ENCODE measurements at regions not wholly inside any gene's neighbourhood (a gene's known extent, or its start where the extent isn't known, plus 50 kb on each side); places are given as distances from the start of the nearest gene placed in this dataset.

DNA sequence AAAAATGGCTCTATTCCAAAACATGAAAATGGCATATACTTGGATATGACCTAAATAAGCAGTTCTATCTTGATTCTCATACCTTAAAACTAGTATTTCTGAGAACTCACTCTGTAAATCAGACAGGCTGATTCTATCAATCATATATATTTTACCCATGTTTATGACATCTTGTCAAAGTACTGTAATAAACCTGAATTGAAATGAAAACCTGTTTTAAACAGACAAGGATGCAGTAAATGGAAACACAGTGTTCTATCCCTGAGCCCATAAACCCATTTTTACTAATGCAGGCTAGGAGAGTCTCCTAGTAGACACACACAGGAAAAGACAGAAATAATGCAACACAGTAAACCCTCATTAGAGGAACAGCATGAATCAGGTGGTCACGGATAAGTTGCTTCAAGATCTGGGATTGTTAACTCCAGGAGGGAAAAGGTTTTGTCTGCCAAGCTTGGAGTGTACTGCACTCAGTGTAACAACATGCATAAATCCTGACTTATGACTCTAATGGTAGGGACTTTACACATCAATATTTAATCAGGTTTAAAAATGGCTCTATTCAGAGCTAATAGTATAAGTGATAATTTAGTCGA, 93.6 kb upstream of the CPNE8 start:
- no peak for ATAC-seq
- intact Hi-C loops (cut with DNase I): no loop called here
- DNase-seq: no peak
- Histone ChIP-seq H3K4me1 (no peaks in the 10 kb centered on the region), H3K4me3 (no peak overlapping the region), H3K36me3 (no peaks in the 10 kb centered on the region), H3K27me3 (no peaks in the 10 kb centered on the region), H3K27ac (no peak overlapping the region), H3K9me3 (no peaks in the 10 kb centered on the region)
- TF ChIP-seq, protein P1, sequence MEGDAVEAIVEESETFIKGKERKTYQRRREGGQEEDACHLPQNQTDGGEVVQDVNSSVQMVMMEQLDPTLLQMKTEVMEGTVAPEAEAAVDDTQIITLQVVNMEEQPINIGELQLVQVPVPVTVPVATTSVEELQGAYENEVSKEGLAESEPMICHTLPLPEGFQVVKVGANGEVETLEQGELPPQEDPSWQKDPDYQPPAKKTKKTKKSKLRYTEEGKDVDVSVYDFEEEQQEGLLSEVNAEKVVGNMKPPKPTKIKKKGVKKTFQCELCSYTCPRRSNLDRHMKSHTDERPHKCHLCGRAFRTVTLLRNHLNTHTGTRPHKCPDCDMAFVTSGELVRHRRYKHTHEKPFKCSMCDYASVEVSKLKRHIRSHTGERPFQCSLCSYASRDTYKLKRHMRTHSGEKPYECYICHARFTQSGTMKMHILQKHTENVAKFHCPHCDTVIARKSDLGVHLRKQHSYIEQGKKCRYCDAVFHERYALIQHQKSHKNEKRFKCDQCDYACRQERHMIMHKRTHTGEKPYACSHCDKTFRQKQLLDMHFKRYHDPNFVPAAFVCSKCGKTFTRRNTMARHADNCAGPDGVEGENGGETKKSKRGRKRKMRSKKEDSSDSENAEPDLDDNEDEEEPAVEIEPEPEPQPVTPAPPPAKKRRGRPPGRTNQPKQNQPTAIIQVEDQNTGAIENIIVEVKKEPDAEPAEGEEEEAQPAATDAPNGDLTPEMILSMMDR (IDR thresholded peaks at IDR 0.05): no peak

DNA sequence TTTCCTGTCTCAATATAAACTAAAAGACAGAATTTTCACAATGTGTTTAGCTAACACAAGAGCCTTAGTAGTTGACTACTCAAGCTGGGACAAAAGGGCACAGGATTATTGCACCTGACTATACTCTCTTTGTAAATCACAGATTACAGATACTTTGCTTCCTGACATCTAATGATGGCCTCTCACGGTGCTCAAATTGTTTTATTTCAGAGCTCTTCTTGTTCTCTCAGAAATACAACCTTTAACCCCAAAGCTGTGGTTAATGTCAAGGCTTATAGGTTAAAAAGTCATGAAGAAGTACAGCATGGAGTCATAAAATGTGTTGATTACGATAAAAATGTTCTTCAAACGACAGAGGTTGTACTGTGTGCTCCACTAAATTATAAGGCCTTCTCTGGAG, 89.9 kb upstream of the CPNE8 start:
- DNase-seq (no peak), ATAC-seq (no peak)
- H3K27ac ChIP-seq: no peak overlapping the region
- H3K27me3 ChIP-seq: no peaks in the 10 kb centered on the region
- TF ChIP-seq, protein P1 (IDR thresholded peaks at IDR 0.05): no peak
- no peaks in the 10 kb centered on the region for H3K36me3 ChIP-seq
- intact Hi-C loops (cut with DNase I): no loop called here
- H3K9me3 ChIP-seq: no peaks in the 10 kb centered on the region
- no peaks in the 10 kb centered on the region for H3K4me1 ChIP-seq
- no peak overlapping the region for H3K4me3 ChIP-seq

DNA sequence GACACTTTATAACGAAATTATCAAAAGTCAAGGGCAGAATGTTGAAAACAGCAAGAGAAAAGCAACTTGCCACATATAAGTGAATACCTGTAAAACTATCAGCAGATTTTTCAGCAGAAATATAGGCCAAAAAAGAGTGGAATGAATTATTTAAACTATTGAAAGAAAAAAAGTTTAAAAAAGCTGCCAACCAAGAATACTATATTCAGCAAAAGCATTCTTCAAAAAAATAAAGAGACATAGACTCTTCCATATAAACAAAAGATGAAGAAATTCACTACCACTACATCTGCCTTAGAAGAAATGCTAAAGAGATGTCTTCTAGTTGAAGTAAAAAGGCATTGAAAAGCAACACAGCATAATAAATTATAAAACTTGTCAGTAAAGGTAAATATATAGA, 80.6 kb upstream of the CPNE8 start:
- Histone ChIP-seq H3K27ac (no peak overlapping the region), H3K27me3 (no peaks in the 10 kb centered on the region), H3K9me3 (peaks cover 10% of the 10 kb centered on the region), H3K4me1 (no peaks in the 10 kb centered on the region), H3K36me3 (no peaks in the 10 kb centered on the region), H3K4me3 (no peak overlapping the region)
- TF ChIP-seq, protein P1 (IDR thresholded peaks at IDR 0.05): no peak
- DNase-seq (no peak), ATAC-seq (no peak)
- intact Hi-C loops (cut with DNase I): no loop called here

DNA sequence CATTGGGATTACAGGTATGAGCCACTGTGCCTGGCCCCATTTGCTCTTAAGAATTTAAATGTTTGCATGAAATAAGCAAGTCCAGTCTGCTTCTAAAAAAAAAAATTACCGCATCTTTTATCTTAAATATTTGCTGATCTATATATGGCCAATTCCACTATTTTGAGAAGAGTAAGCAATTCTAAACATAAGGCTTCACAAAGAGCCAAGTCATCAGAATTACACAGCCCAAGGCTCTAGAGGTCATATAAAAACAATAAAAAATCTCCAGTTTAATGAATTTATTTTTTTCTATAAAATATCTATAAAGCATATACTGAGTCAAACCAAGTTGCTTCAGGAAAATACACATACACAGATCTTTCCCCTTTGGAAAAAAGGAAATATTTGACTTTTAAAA, 79.0 kb upstream of the CPNE8 start:
- Histone ChIP-seq H3K4me1 (no peaks in the 10 kb centered on the region), H3K27me3 (no peaks in the 10 kb centered on the region), H3K27ac (no peak overlapping the region), H3K4me3 (no peak overlapping the region), H3K36me3 (no peaks in the 10 kb centered on the region), H3K9me3 (peaks cover 10% of the 10 kb centered on the region)
- no peak for DNase-seq
- ATAC-seq: no peak
- intact Hi-C loops (cut with DNase I): no loop called here
- TF ChIP-seq, protein P1 (IDR thresholded peaks at IDR 0.05): no peak

DNA sequence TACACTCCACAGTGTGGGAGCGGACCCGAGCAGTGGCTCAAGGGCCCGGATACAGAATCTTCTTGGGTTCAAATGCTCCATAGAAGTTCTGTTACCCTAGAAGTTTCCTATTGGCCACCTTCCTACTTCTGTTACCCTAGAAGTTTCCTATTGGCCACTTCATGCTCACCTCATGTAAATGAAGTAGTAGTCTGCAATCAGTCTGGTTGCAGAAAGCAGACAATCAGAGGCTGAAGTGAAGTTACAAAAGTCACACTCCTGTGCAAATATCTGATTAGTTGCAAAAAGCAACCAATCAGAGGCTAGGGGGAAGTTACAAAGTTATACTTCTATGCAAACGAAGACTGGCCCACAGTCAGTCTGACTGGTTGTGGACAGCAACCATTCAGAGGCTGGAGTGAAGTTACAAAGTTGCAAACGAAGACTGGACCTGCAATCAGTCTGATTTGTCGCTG, 77.8 kb upstream of the CPNE8 start:
- Histone ChIP-seq H3K27me3 (no peaks in the 10 kb centered on the region), H3K4me1 (no peaks in the 10 kb centered on the region), H3K36me3 (no peaks in the 10 kb centered on the region), H3K4me3 (no peak overlapping the region), H3K9me3 (peaks cover 10% of the 10 kb centered on the region), H3K27ac (no peak overlapping the region)
- TF ChIP-seq, protein P1 (IDR thresholded peaks at IDR 0.05): no peak
- ATAC-seq: no peak
- intact Hi-C loops (cut with DNase I): no loop called here
- DNase-seq: no peak

DNA sequence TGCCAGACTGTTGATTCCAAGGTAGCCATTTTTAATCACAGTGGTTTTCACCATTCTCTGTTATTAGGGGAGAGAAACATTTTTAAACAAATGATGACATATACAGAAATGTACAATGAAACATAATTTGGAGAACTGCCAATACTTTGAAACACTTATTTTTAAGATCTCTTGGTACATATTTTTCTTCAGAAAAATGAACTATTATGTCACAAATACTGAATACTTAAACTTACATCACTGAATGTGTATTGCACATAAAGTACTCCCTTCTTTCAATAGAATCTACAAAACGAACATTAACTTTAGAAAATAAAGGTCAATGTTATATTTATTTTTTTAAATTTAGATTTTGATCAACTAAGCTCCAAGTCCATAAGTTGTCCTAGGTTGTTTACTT, 71.7 kb upstream of the CPNE8 start:
- ATAC-seq (no peak), DNase-seq (no peak)
- TF ChIP-seq, protein P1 (IDR thresholded peaks at IDR 0.05): no peak
- H3K4me1 ChIP-seq: no peaks in the 10 kb centered on the region
- no peaks in the 10 kb centered on the region for H3K36me3 ChIP-seq
- H3K27me3 ChIP-seq: no peaks in the 10 kb centered on the region
- no peak overlapping the region for H3K27ac ChIP-seq
- no peak overlapping the region for H3K4me3 ChIP-seq
- H3K9me3 ChIP-seq: no peaks in the 10 kb centered on the region
- intact Hi-C loops (cut with DNase I): no loop called here
